TTC549 (cell line): ENCODE measurements at regions not wholly inside any gene's neighbourhood (a gene's known extent, or its start where the extent isn't known, plus 50 kb on each side); places are given as distances from the start of the nearest gene placed in this dataset.
"Not testable (repeated sequence)": the region's sequence is repeated elsewhere in the genome, so short reads cannot be mapped to it uniquely, and the experiment has no call there.

Experiments
- FAIRE-seq: peaks from 2 replicates; lab custom pipeline; 2012; peaks lifted over from hg19 to GRCh38; lab: Jason Lieb, UNC

DNA sequence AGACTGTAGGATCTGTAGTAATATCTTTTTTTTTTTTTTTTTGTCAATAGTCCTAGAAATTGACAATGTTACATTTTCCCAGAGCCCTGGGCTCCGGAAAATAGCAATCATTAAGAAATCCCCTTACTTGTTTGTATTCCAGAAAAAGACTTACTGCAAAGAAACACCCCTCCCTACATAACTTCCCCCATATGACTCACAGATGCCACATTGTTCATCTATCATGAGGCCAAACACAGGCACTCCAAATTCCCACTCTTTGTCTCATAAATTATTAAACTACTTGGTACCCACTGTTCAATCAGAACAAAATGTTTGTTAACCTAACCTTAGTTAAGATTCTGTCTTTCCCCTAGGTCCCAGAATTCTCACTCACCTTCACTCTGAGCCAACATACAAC is 53.5 kb downstream of the TEX51 start:
- no peak for FAIRE-seq

DNA sequence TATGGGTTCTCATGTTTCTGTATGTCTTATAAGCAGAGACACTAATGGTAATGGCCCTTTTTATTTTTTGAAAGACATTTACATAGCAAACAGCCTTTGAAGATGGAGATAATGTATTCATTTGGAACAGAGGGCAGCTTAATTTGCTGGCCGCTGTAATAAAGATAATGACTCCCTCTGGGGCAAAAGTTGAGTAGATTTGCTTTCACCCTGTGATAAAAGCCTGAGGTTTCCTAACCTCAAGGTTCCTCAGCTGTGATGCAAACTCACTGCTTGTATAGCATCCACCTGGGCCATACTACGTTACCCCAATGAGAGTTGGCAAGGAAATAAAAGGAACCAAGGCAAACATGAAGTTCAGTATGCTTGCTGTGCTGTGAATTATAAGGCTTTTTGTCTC is 54.8 kb downstream of the TEX51 start:
- no peak for FAIRE-seq

DNA sequence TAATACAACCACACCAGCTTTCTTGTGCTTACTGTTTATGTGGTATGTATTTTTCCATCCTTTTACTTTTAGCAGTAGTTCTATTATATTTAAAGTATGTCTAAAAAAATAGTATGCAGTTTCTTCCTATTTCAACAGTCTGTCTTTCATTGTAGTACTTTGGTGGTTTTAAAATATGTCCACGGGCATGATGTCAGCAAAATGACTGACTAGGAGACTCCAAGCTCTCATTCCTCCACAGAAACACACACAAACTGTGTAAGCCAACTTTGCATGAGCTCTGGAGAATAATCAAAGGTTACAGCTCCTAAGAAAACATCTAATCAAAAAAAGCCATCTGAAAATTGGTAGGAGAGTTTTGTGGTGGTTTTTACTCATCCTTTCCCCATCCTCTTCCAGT is 56.1 kb downstream of the TEX51 start:
- FAIRE-seq, result no peak

DNA sequence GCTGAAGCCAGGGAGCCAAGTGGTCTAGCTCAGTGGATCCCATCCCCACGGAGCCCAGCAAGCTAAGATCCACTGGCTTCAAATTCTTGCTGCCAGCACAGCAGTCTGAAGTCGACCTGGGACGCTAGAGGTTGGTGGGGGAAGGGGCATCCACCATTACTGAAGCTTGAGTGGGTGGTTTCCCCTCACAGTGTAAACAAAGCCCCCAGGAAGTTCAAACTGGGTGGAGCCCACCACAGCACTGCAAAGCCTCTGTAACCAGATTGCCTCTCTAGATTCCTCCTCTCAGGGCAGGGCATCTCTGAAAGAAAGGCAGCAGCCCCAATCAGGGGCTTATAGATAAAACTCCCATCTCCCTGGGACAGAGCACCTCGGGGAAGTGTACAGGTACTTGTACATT is 58.1 kb downstream of the TEX51 start:
- FAIRE-seq, result not testable (repeated sequence)

DNA sequence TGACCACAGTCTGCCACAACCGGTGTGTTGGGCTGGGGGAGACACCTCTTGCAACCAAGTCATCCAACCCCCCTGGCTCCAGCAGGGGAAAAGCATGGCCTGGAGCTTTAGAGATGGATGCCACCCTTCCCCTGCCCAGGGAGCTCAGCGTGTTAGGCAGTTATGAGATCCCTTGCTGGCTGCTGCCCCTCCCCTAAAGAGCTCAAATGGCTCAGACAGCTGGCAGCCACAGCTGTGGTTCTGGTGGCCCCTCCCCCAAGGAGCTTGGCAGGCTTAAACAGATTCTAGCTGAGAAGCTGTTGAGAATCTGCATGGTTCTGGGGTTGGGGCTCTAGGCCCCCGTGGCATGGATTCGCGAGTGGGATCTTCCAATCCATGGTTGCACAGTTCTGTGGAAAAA is 64.7 kb downstream of the TEX51 start:
- FAIRE-seq, result no peak

DNA sequence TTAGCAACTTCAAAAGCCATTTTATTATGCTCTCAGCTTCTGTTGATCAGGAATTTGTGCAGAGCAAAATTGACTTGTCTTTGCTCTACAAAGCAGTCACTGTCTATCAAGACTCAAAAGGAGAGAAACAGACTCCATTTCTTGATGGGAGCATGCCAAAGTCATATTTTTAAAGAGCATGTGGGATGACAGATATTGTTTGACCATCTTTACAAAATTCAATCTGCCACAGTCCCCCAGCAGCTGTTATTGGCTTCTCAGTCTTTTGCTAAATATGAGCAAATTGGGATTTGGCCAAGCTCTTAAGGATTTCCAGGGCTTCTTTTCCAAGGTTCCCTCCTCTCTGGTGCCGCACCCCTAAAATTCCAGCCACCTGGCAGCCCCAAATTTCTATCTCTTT is 67.9 kb downstream of the TEX51 start:
- FAIRE-seq, result no peak

DNA sequence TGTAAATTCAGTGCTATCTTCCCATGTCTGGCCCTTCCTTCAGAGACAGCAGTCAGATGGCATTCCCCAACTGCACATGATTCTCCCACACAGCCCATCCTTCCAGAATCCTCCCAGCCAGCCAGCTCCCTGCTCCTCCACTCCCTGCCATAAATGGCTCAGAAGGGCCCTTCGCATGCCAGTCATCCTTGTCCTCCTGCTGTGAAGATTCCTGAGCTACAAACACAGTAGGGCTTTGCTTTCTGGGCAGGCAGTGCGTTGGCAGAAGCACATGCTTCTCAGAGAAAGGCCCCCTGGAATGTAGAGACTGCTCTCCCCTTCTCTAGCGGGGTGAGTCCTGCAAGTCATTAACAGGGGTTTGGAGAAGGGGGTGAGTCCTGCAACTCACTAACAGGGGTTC is 71.9 kb downstream of the TEX51 start:
- FAIRE-seq, result no peak

DNA sequence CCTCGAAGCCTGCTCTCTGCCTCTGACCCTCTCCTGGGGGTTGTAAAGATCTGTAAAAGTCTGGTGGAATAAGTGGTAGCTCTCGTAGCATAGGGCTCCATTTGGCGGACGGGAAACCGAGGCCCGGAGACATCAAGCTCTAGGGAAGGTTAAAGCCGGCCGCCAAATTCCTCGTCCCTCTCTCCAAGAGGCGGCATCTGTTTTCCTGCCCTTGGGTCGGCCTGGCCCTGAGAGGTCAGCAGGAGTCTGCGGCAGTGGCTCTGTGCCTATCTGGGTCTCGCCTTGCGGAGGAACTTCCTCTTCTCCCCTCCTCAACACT is 72.4 kb downstream of the TEX51 start:
- no peak for FAIRE-seq

DNA sequence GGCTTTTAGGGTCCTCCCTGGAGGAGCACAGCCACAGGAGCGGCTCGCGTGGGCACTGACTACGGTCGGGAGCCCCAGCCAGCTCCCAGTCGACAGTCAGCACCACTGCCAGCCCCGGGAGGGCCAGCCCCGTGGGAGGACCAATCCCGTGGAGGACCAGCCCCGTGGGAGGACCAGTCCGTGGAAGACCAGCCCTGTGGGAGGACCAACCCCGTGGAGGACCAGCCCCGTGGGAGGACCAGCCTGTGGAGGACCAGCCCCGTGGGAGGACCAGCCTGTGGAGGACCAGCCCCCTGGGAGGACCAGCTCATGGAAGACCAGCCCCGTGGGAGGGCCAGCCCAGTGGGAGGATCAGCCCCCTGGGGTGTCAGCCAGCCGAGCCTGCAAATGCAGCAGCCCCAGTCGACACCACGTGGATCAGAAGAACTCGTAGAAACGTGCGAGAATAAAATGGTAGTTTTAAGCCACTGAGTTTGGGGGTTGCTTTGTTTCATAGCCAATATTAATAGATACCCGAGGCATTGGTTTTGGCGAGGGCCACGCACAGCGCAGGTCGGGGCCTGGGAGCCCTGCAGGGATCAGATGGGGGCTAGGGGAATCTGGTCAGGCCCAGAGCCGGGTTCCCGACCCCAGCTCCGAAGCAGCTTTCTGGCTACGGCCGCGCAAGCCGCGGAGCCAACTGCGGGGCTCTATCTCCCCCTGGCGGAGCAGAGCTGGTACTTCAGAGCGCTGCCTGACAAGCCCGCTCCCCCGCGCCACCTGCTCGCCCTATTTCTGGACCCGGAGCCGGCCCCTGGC is 73.0 kb downstream of the TEX51 start:
- no peak for FAIRE-seq

DNA sequence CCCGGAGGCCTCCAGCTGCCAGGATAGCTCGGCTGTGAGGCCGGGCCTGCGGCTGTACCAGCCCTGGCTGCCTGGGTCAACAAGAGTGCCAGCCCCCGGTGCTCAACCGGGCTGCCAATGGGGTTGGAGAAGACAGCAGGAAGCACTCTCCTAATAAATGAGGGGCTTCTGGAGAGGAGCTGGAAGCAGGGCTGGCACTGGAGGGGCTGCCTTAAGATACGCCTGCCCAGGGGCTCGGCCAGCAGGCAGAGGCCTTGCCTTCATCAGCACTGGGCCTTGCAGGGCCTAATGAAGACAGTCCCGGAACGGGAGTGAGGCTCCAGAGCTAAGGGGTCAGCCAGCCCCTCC is 73.6 kb downstream of the TEX51 start:
- FAIRE-seq, result no peak

DNA sequence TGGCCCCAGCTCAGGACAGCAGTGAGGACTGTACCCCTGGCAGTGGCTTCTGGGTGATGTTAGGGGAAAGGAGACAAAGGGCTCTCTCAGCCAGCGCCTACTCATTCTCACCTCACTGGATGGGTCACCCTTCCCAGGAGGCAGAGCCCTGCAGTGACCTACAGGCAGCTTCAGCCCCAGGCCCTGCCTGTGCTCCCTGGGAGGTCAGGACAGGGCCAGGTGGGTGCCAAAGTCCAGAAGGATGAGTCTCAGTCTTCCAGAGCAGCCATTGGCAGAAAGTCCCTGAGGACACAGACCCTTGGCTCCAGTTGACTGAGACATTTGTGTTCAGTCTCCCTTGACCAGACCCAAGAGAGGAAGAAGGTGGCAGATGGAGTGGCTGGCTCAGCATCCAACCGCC is 75.1 kb downstream of the TEX51 start:
- no peak for FAIRE-seq

DNA sequence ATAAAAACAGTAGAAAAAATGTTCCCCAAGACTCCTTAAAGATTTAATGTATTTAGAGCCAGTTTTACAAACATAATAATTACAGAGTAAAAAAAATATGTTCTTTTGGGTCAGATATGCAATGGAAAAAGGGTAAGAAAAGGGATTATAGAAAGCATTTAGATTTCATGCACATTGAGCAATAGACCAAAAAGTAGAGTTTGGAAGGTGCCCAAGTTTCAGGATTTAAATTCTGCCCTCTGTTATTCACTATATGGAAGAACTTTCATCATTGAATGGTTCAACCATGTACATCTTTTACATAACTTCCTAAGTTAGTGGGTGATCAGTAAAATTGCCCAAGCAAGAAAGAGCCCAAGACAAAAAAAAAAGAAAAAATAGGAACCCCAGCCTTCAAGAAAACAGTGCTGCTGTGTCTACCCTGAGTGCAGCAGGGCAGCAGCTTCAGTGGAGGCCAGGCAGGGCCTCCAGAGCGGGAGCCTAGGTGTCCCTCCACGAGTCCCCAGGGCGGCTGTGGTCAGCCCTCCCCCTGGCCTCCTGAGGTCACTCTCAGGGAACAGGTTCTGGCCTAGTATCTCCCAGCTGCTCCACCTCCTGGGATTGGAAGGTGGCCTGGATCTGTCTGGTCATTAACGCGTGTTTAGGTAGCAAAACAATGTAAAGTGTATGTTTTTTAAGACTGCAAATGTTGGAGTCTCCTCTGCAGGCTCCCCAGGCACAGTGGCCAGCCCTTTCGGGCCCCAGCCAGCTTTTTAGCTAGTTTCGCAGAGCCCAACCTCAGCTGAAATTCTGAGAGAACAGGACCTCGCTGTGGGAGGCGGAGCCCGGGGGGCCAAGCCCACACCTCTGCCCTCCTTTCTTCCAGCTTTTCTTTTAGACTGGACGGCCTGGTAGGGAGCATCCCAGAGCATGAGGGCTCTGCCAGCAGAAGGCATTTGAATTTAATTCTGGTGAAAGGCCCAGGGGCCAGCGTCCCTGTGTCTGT is 77.3 kb downstream of the TEX51 start:
- FAIRE-seq, result no peak

DNA sequence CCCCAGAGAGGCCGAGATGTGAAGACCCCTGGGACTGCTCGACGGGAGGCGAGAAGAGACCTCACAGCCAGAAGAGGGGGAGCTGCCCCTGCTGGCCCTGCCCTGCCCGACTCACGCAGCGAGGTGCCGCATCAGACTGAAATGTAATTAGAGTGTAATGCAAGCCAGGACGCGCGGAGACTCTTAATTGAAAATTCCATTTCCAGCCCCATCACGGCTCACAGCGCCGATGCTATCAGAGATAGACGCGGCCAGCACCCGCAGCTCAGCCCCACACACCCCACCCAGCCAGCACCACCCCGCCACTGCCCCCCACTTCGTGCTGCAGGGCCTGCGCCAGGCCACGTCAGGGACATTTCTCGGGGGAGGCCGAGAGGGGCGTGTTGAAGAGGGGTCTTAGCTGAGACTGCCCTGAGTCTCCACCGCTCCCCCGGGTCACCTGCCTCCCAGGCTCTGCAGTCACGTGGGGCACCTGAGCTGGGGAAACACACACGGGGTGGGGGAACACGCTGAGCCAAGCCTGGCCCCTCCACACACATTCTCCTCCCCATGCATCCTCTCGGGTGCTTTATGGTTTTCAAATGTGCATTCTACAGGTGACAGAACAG is 78.1 kb downstream of the TEX51 start:
- no peak for FAIRE-seq

DNA sequence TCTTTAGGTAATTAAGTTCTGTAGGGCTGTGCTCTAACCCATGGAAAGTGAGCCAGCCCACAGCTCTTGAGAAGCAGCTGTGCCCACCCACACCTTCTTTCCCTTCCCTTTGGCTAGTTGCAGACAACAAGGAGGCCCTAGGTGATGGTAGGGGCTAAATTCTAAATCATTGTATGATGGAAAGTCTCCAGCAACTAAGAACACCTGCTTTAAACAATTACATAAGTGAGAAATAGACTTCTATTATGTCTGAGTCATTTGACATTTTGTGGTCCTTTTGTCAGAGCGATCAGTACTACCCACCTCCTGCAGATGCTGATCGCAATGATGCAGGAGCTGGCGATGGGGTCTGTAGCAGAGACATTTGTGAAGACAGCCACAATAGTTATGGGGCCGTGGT is 79.6 kb downstream of the TEX51 start:
- no peak for FAIRE-seq

DNA sequence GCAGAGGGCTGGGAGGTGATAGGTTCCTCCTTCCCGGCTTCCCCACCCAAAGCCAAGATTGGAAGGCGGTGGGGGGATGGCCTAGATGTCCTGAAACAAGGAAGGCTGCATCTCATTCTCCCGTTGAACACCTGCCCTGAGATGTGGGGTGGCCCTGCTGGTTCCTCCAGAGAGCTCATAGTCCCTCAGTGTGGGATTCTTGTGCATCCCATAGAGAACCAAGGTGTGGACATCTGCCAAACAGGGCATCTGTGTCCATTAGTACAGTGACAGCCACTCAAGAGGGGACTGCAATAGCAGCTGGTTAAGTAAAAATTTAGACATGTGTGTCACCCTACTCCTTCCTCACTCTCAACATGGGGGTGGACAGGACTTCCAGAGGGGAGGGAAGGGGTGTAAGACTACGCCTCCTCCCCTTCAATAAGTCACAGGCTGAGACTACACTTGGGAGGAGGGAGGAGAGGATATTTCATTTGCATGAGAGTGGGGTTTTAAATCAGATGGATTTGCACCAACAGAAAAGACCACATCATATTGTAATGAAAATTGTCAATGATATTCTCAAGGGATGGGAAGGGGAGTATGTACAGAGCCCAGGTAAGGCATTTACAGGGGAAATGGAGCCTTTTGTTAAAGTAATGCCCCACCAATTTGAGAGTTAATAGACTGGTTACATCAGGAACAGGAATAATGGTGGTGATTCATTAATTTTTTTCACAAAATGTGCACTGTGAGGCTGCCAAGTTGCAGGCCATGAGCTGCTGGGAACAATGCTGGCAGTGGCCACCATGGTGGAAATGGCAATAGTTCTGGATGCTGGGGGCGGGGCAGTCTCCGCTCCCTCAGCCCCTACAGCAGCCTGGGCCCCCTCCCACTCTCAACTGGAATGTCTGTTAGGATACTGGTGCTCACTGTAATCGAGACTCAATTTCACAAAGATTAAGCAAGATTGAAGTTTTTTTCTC is 80.6 kb downstream of the TEX51 start:
- no peak for FAIRE-seq

DNA sequence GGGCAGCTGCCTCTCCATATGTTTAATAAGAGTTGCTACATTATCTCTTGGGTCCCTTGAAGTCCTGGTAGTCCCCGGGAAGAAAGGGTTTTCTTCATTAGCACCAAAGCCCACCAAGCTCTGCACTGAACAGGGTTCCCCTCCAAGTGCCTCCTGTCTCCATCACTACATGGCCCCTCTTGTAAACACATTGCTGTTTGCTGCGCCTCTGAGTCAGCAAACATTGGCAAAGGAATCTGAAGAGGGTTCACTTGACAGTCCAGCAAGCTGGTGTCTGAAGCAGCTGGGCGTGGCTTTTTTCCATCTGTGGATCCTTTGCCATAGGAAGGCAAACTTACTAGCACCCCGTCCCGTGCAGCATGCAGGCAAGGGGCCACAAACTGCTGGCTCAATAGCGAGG is 82.8 kb downstream of the TEX51 start:
- FAIRE-seq, result no peak

DNA sequence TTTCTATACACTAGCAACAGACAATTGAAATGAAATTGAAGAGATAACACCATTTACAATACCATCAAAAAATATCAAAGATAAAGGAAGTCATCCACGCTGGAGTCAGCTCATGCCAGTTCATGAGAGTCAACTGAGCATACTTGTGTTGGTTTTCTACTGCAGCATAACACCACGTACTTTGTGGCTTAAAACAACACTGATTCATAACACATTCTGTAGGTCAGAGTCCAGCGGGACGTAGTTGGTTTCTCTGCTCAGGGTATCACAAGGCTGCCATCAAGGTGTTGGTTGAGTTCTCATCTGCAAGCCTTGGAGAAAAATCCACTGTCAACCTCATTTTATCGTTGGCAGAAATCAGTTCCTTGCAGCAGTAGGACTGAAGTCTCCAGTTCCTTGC is 84.2 kb downstream of the TEX51 start:
- no peak for FAIRE-seq

DNA sequence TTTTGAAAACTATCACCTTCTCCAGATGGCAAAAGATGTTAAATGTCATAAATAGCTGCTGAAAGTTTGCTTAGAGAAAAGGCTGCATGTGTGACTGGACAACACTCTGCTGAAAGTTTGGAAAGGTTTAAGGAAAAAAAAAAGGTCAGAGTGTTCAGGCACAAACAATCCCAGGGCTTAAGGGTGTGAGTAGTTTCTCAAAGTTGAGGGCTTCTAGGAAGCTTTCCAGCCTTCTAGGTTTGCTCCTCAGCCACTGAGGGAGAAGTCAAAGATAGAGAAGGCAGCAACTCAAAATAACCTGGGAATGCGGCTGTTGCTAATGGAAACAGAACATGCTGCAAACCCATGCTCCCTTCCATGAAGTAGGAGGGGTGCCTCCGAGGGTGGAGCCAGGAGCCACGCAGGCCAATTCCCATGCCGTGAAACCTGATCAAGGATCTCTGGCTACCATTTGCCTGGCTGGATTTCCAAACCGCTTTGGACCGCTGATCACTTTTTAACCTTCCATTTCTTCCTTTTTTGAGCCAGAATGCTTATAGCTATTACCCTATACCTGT is 88.0 kb downstream of the TEX51 start:
- FAIRE-seq, result no peak

DNA sequence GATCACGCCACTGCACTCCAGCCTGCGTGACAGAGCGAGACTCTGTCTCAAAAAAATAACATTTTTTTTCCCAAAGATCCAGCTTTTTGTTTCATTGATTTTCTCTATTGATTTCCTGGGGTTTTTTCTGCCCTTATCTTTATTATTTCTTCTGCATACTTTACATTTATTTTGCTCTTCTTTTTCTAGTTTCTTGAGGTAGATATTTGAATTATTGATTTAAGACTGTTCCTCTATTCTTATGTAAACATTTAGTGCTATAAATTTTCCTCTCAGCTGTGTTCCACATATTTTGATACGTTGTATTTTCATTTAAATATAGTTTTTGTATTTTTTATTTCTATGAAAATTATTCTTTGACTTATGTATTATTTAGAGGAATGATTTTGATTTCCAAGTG is 89.8 kb downstream of the TEX51 start:
- FAIRE-seq, result peak; percentile 17

DNA sequence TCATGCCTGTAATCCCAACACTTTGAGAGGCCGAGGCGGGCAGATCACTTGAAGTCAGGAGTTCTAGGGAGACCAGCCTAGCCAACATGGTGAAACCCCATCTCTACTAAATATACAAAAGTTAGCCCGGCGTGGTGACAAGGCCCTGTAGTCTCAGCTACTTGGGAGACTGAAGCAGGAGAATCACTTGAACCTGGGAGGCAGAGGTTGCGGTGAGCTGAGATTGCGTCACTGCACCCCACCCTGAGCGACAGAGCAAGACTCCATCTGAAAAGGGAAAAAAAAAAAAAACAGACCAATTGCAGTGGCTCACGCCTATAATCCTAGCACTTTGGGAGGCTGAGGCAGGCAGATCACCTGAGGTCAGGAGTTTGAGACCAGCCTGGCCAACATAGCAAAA is 90.4 kb downstream of the TEX51 start:
- FAIRE-seq, result not testable (repeated sequence)

DNA sequence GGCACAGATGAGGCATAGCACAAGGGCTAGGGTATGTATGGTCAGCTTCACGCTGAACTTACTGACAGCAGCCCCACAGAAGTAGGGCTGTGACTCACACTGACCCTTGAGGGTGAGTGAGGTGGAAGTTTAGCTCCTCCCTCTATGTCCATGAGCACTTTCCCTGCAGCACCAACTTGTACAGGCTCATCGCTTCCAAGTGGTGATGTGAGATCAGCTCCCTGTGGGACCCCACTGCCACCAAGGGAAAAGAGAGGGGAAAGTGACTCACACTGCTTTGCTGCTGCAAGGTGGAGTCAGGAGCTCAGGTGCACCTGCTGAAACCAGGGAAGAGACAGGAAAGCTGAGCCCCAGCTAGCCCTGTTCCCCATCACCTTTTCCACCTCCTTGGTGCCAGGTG is 91.5 kb downstream of the TEX51 start:
- FAIRE-seq, result no peak
